Neural progenitor cell (in vitro differentiated cells): ENCODE measurements at regions not wholly inside any gene's neighbourhood (a gene's known extent, or its start where the extent isn't known, plus 50 kb on each side); places are given as distances from the start of the nearest gene placed in this dataset.

ENCODE experiments used
- DNase-seq: peaks from one replicate; pipeline ENCODE4 v3.0.0-alpha.2; 2016; ENCODE audit warnings: low spot score
- H2AFZ ChIP-seq: fragments of 200-600 bp; sonication (generic); replicated peaks from 2 replicates; pipeline ENCODE4 v1.6.1; 2016; ENCODE audit warnings: antibody characterized with exemption
- H3F3A ChIP-seq: fragments of 200-600 bp; sonication (generic); 2 replicates; pipeline ENCODE4 v1.6.1; 2016; ENCODE audit warnings: antibody characterized with exemption, low read depth
- H3K27ac ChIP-seq: fragments of 200-600 bp; sonication (generic); 2 replicates; pipeline ENCODE4 v1.5.1; 2016; ENCODE audit warnings: mild to moderate bottlenecking
- H3K27me3 ChIP-seq: fragments of 200-600 bp; sonication (generic); 2 replicates; pipeline ENCODE4 v1.6.1; 2016; ENCODE audit warnings: mild to moderate bottlenecking, moderate library complexity
- H3K36me3 ChIP-seq: fragments of 200-600 bp; sonication (generic); 2 replicates; pipeline ENCODE4 v1.5.1; 2016
- H3K4me1 ChIP-seq: fragments of 200-600 bp; sonication (generic); 2 replicates; pipeline ENCODE4 v1.6.1; 2016; ENCODE audit warnings: mixed run types
- H3K4me2 ChIP-seq: fragments of 200-600 bp; sonication (generic); 2 replicates; pipeline ENCODE4 v1.6.1; 2016
- H3K4me3 ChIP-seq: fragments of 200-600 bp; sonication (generic); 2 replicates; pipeline ENCODE4 v1.5.1; 2016
- H3K79me2 ChIP-seq: fragments of 200-600 bp; sonication (generic); 2 replicates; pipeline ENCODE4 v1.6.1; 2016; ENCODE audit warnings: low read depth
- H3K9ac ChIP-seq: fragments of 200-600 bp; sonication (generic); 2 replicates; pipeline ENCODE4 v1.6.1; 2016
- H3K9me3 ChIP-seq: fragments of 200-600 bp; sonication (generic); 2 replicates; pipeline ENCODE4 v1.5.1; 2016; ENCODE audit warnings: low read depth
- H4K20me1 ChIP-seq: fragments of 200-600 bp; sonication (generic); 2 replicates; pipeline ENCODE4 v1.6.1; 2016; ENCODE audit warnings: low read depth
- H3K27ac Mint-ChIP-seq: 3 replicates; pipeline ENCODE4 v1.8.0; 2021; ENCODE audit warnings: mixed read lengths
- H3K27me3 Mint-ChIP-seq: 2 replicates; pipeline ENCODE4 v1.8.0; 2022; ENCODE audit warnings: low read depth, mild to moderate bottlenecking, inconsistent platforms, moderate library complexity, mixed read lengths; ENCODE audit not compliant: insufficient read depth
- H3K36me3 Mint-ChIP-seq: 3 replicates; pipeline ENCODE4 v1.8.0; 2021; ENCODE audit warnings: mixed read lengths
- H3K4me1 Mint-ChIP-seq: 3 replicates; pipeline ENCODE4 v1.8.0; 2021; ENCODE audit warnings: mixed read lengths
- H3K4me3 Mint-ChIP-seq: 3 replicates; pipeline ENCODE4 v1.8.0; 2021; ENCODE audit warnings: mild to moderate bottlenecking, moderate library complexity, mixed read lengths
- H3K9me3 Mint-ChIP-seq: 3 replicates; pipeline ENCODE4 v1.8.0; 2020; ENCODE audit warnings: mixed read lengths
- CTCF ChIP-seq: fragments of 200-600 bp; sonication (generic); IDR thresholded peaks from 2 replicates; pipeline ENCODE4 v1.5.1; 2017; ENCODE audit warnings: antibody characterized with exemption, mild to moderate bottlenecking
- EZH2 ChIP-seq: fragments of 200-600 bp; sonication (generic); IDR thresholded peaks from 2 replicates; pipeline ENCODE4 v1.6.1; 2017; ENCODE audit warnings: antibody characterized with exemption, mild to moderate bottlenecking, moderate library complexity
- EZH2phosphoT487 ChIP-seq: fragments of 200-600 bp; sonication (generic); IDR thresholded peaks from 2 replicates; pipeline ENCODE4 v1.6.1; 2017; ENCODE audit warnings: antibody characterized with exemption

- Histone ChIP-seq H3K4me2 (no peak overlapping the region), H3K27me3 (no peaks in the 10 kb centered on the region), H3K79me2 (no peaks in the 10 kb centered on the region), H4K20me1 (no peaks in the 10 kb centered on the region), H3F3A (no peaks in the 10 kb centered on the region), H2AFZ (no peak overlapping the region), H3K9me3 (no peaks in the 10 kb centered on the region), H3K9ac (no peak overlapping the region), H3K4me3 (no peak overlapping the region), H3K27ac (no peak overlapping the region), H3K36me3 (no peaks in the 10 kb centered on the region), H3K4me1 (no peaks in the 10 kb centered on the region)
- Mint-ChIP-seq H3K27ac (no peak overlapping the region), H3K4me1 (peaks cover 9% of the 10 kb centered on the region), H3K4me3 (no peak overlapping the region), H3K27me3 (peaks cover 14% of the 10 kb centered on the region), H3K36me3 (no peaks in the 10 kb centered on the region), H3K9me3 (no peaks in the 10 kb centered on the region)
- no peak for DNase-seq
- TF ChIP-seq CTCF: no peak
- no peak for TF ChIP-seq EZH2phosphoT487
- TF ChIP-seq EZH2: no peak
Observed at GRCh38 chr15:96466389-96466947, 136.0 kb downstream of the NR2F2 start.

- H3K27ac Mint-ChIP-seq: no peak overlapping the region
- TF ChIP-seq EZH2: no peak
- TF ChIP-seq EZH2phosphoT487: no peak
- TF ChIP-seq CTCF: no peak
- no peaks in the 10 kb centered on the region for H3K9me3 ChIP-seq
- H3K79me2 ChIP-seq: no peaks in the 10 kb centered on the region
- peaks cover 14% of the 10 kb centered on the region for H3K27me3 Mint-ChIP-seq
- H3K4me1 ChIP-seq: no peaks in the 10 kb centered on the region
- no peak overlapping the region for H3K4me3 Mint-ChIP-seq
- no peaks in the 10 kb centered on the region for H4K20me1 ChIP-seq
- no peak for DNase-seq
- no peaks in the 10 kb centered on the region for H3K36me3 Mint-ChIP-seq
- no peak overlapping the region for H3K9ac ChIP-seq
- H3K4me3 ChIP-seq: no peak overlapping the region
- no peak overlapping the region for H2AFZ ChIP-seq
- H3K27me3 ChIP-seq: no peaks in the 10 kb centered on the region
- peaks cover 12% of the 10 kb centered on the region for H3K4me1 Mint-ChIP-seq
- no peak overlapping the region for H3K27ac ChIP-seq
- no peaks in the 10 kb centered on the region for H3K36me3 ChIP-seq
- no peaks in the 10 kb centered on the region for H3F3A ChIP-seq
- no peak overlapping the region for H3K4me2 ChIP-seq
- no peaks in the 10 kb centered on the region for H3K9me3 Mint-ChIP-seq
Observed at GRCh38 chr15:96468036-96468435, 137.5 kb downstream of the NR2F2 start.

GRCh38 chr15:96470681-96471310 lies 140.3 kb downstream of the NR2F2 start:
- Histone ChIP-seq H3K27ac (no peak overlapping the region), H3K4me2 (no peak overlapping the region), H3K36me3 (no peaks in the 10 kb centered on the region), H3K4me1 (no peaks in the 10 kb centered on the region), H3K9me3 (no peaks in the 10 kb centered on the region), H3K9ac (no peak overlapping the region), H2AFZ (no peak overlapping the region), H3K27me3 (no peaks in the 10 kb centered on the region), H3K4me3 (no peak overlapping the region), H3K79me2 (no peaks in the 10 kb centered on the region), H3F3A (no peaks in the 10 kb centered on the region), H4K20me1 (no peaks in the 10 kb centered on the region)
- Mint-ChIP-seq H3K27me3 (peaks cover 12% of the 10 kb centered on the region), H3K36me3 (no peaks in the 10 kb centered on the region), H3K4me1 (peaks cover 12% of the 10 kb centered on the region), H3K27ac (peak overlapping the region; percentile 42), H3K9me3 (no peaks in the 10 kb centered on the region), H3K4me3 (no peak overlapping the region)
- TF ChIP-seq EZH2: no peak
- TF ChIP-seq CTCF: no peak
- TF ChIP-seq EZH2phosphoT487: no peak
- no peak for DNase-seq
